ENCODE measurements at regions not wholly inside any gene's neighbourhood (a gene's known extent, or its start where the extent isn't known, plus 50 kb on each side); places are given as distances from the start of the nearest gene placed in this dataset.

DNA sequence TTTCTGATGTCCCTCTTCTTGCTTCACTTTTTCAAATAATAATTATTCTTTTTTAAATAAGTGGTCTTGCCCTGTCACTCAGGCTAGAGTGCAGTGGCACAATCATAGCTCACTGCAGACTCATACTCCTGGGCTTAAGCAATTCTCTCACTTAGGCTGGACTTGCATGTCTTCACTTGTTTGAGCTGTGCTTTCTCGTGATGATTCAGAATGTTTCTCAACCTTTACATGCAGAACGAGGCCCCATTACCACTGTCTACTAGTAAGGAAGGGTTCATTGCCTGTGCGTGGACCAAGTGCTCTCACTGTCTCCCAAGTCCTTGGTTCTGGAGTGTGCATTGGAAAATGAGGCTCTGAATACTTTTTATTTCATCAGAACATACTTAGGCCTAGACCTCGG, 468.6 kb upstream of the COBL start:
- no peak overlapping the region for H3K27ac ChIP-seq (ENCODE audit: low read length)
- no peaks in the 10 kb centered on the region for H3K4me1 ChIP-seq (ENCODE audit: low read length)
- no peaks in the 10 kb centered on the region for H3K36me3 ChIP-seq (ENCODE audit: insufficient read depth, low read length)
- no peaks in the 10 kb centered on the region for H3K79me2 ChIP-seq (ENCODE audit: low read length)
- no peaks in the 10 kb centered on the region for H3K9me2 ChIP-seq (replicated peaks; ENCODE audit: insufficient read depth, low read length)
- H3K4me3 ChIP-seq (ENCODE audit: low read length), result no peak overlapping the region
- DNase-seq, result no peak
- no peaks in the 10 kb centered on the region for H3K27me3 ChIP-seq (ENCODE audit: low read length)
- H3K9me3 ChIP-seq (ENCODE audit: low read length), result peaks cover 13% of the 10 kb centered on the region
- H3K9ac ChIP-seq (ENCODE audit: low read length), result no peak overlapping the region
- no peaks in the 10 kb centered on the region for H4K20me1 ChIP-seq (ENCODE audit: insufficient read depth, low read depth, low read length)
- no peak overlapping the region for H3K4me2 ChIP-seq (ENCODE audit: low read depth, low read length, poor library complexity, severe bottlenecking)
- H2AFZ ChIP-seq (ENCODE audit: low read length), result no peak overlapping the region

DNA sequence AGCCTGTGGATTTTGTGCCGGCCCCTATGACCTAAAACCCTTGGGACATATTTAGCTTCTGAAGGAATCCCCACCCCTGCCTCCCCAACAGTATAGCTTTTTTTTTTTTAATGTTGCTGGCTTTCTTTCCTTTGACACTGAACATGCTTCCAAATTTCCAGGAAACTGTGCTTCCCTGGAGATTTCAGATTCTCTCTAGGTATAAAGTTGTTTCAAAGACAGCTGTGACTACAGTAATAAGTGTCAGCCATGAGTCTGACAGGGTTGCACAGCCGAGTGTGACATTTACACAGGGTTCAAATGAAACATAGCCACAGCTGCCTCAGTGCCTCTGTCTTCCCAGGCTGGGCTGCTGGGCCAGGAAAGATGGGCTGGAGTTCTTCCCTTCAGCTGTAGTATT, 466.6 kb upstream of the COBL start:
- Histone ChIP-seq H3K9me2 (replicated peaks; ENCODE audit: insufficient read depth, low read length) (no peaks in the 10 kb centered on the region), H3K9me3 (ENCODE audit: low read length) (peaks cover 27% of the 10 kb centered on the region), H2AFZ (ENCODE audit: low read length) (no peak overlapping the region), H3K27ac (ENCODE audit: low read length) (no peak overlapping the region), H3K79me2 (ENCODE audit: low read length) (no peaks in the 10 kb centered on the region), H3K9ac (ENCODE audit: low read length) (no peak overlapping the region), H3K27me3 (ENCODE audit: low read length) (no peaks in the 10 kb centered on the region), H3K4me2 (ENCODE audit: low read depth, low read length, poor library complexity, severe bottlenecking) (no peak overlapping the region), H3K36me3 (ENCODE audit: insufficient read depth, low read length) (no peaks in the 10 kb centered on the region), H4K20me1 (ENCODE audit: insufficient read depth, low read depth, low read length) (no peaks in the 10 kb centered on the region), H3K4me1 (ENCODE audit: low read length) (no peaks in the 10 kb centered on the region), H3K4me3 (ENCODE audit: low read length) (no peak overlapping the region)
- DNase-seq, result no peak

DNA sequence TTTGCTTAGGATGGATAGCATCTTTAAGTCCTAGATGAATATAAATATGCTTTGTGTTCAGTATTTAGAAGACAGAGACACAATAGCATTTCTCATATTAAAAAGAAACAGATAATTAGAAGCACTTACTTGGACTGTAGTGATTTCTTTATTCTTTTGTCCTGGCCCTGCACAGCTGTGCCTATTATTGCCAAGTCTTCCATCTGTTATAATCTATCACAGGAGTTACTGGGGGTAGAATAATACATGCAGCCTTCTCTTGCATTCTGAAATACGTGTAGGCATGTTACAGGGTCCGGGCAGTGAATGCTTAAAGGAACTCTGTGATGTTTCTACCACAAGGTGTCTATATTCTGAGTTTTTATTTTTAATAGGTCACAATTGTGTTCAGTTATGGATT, 461.5 kb upstream of the COBL start:
- Histone ChIP-seq H3K4me2 (ENCODE audit: low read depth, low read length, poor library complexity, severe bottlenecking) (no peak overlapping the region), H3K9ac (ENCODE audit: low read length) (no peak overlapping the region), H3K9me2 (replicated peaks; ENCODE audit: insufficient read depth, low read length) (no peaks in the 10 kb centered on the region), H3K27me3 (ENCODE audit: low read length) (no peaks in the 10 kb centered on the region), H3K9me3 (ENCODE audit: low read length) (peaks cover 32% of the 10 kb centered on the region), H3K4me1 (ENCODE audit: low read length) (no peaks in the 10 kb centered on the region), H3K4me3 (ENCODE audit: low read length) (no peak overlapping the region), H4K20me1 (ENCODE audit: insufficient read depth, low read depth, low read length) (no peaks in the 10 kb centered on the region), H3K79me2 (ENCODE audit: low read length) (no peaks in the 10 kb centered on the region), H2AFZ (ENCODE audit: low read length) (no peak overlapping the region), H3K36me3 (ENCODE audit: insufficient read depth, low read length) (no peaks in the 10 kb centered on the region), H3K27ac (ENCODE audit: low read length) (no peak overlapping the region)
- DNase-seq, result no peak

DNA sequence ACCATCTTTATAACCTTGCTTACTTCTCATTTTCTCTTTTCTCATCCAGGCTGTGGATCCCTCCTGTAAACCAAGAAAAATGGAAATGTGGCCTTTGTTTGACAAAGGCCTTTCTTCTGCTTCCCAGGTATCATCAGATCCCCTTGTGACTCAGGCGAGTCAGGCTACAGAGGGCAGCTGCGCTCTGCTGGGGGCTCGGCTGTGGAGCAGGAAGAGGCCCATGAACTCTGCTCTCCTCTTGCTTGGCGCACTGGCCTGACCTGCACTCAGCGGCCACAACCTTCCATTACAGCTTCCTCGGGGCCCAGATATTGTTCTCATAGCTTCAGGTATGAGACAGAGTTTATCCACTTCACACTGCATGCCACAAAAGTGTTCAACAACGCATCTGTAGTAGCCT, 457.6 kb upstream of the COBL start:
- H3K9ac ChIP-seq (ENCODE audit: low read length), result no peak overlapping the region
- H3K9me3 ChIP-seq (ENCODE audit: low read length), result peaks cover 12% of the 10 kb centered on the region
- no peaks in the 10 kb centered on the region for H3K36me3 ChIP-seq (ENCODE audit: insufficient read depth, low read length)
- DNase-seq, result no peak
- H2AFZ ChIP-seq (ENCODE audit: low read length), result no peak overlapping the region
- H3K79me2 ChIP-seq (ENCODE audit: low read length), result no peaks in the 10 kb centered on the region
- no peak overlapping the region for H3K4me3 ChIP-seq (ENCODE audit: low read length)
- no peaks in the 10 kb centered on the region for H3K27me3 ChIP-seq (ENCODE audit: low read length)
- no peak overlapping the region for H3K4me2 ChIP-seq (ENCODE audit: low read depth, low read length, poor library complexity, severe bottlenecking)
- no peak overlapping the region for H3K27ac ChIP-seq (ENCODE audit: low read length)
- no peaks in the 10 kb centered on the region for H3K9me2 ChIP-seq (replicated peaks; ENCODE audit: insufficient read depth, low read length)
- no peaks in the 10 kb centered on the region for H3K4me1 ChIP-seq (ENCODE audit: low read length)
- H4K20me1 ChIP-seq (ENCODE audit: insufficient read depth, low read depth, low read length), result no peaks in the 10 kb centered on the region

DNA sequence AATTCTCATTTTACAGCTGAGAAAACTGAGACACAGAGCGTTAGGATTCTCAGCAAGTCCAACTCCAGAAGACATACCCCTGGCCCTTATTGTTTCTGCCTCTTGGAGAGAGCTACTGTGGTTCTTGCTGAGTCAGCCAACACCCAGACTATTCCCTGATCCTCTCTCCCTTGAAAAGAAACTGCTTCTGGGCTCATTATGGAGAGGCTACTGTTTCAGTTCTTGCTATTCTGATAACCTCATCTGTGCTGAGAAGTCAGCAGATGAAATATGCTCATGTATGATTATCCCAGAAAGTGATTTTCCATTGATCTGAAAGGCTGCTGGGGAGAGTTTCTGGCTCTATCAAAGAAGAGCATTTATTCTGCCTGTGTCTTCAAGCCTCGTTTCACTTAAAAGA, 455.6 kb upstream of the COBL start:
- Histone ChIP-seq H3K79me2 (ENCODE audit: low read length) (no peaks in the 10 kb centered on the region), H3K9me3 (ENCODE audit: low read length) (peaks cover 8% of the 10 kb centered on the region; the same call in 1 of the 2 replicates), H3K9ac (ENCODE audit: low read length) (no peak overlapping the region), H3K4me1 (ENCODE audit: low read length) (no peaks in the 10 kb centered on the region), H4K20me1 (ENCODE audit: insufficient read depth, low read depth, low read length) (no peaks in the 10 kb centered on the region), H3K36me3 (ENCODE audit: insufficient read depth, low read length) (no peaks in the 10 kb centered on the region), H3K4me3 (ENCODE audit: low read length) (no peak overlapping the region), H3K9me2 (replicated peaks; ENCODE audit: insufficient read depth, low read length) (no peaks in the 10 kb centered on the region), H3K4me2 (ENCODE audit: low read depth, low read length, poor library complexity, severe bottlenecking) (no peak overlapping the region), H2AFZ (ENCODE audit: low read length) (no peak overlapping the region), H3K27me3 (ENCODE audit: low read length) (no peaks in the 10 kb centered on the region), H3K27ac (ENCODE audit: low read length) (no peak overlapping the region)
- DNase-seq, result no peak

DNA sequence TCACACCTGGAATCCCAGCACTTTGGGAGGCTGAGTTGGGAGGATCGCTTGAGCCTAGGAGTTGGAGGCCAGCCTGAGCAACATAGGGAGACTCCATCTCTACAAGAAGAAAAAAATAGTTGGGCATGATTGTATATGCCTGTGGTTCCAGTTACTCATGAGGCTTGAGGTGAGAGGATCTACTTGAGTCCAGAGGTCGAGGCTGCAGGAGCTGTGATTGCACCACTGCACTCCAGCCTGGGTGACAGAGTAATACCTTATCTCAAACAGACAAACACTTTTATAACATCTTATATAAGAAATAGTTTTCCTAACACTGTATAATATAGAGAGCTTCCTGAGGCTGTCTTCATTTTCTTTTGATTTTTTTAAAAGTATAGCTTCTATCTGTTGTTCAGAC, 448.4 kb upstream of the COBL start:
- Histone ChIP-seq H3K9me2 (replicated peaks; ENCODE audit: insufficient read depth, low read length) (no peaks in the 10 kb centered on the region), H3K4me1 (ENCODE audit: low read length) (no peaks in the 10 kb centered on the region), H3K4me2 (ENCODE audit: low read depth, low read length, poor library complexity, severe bottlenecking) (no peak overlapping the region), H3K9ac (ENCODE audit: low read length) (no peak overlapping the region), H3K27me3 (ENCODE audit: low read length) (no peaks in the 10 kb centered on the region), H4K20me1 (ENCODE audit: insufficient read depth, low read depth, low read length) (no peaks in the 10 kb centered on the region), H3K79me2 (ENCODE audit: low read length) (no peaks in the 10 kb centered on the region), H2AFZ (ENCODE audit: low read length) (no peak overlapping the region), H3K36me3 (ENCODE audit: insufficient read depth, low read length) (no peaks in the 10 kb centered on the region), H3K27ac (ENCODE audit: low read length) (no peak overlapping the region), H3K4me3 (ENCODE audit: low read length) (no peak overlapping the region), H3K9me3 (ENCODE audit: low read length) (peaks cover 23% of the 10 kb centered on the region)
- no peak for DNase-seq

DNA sequence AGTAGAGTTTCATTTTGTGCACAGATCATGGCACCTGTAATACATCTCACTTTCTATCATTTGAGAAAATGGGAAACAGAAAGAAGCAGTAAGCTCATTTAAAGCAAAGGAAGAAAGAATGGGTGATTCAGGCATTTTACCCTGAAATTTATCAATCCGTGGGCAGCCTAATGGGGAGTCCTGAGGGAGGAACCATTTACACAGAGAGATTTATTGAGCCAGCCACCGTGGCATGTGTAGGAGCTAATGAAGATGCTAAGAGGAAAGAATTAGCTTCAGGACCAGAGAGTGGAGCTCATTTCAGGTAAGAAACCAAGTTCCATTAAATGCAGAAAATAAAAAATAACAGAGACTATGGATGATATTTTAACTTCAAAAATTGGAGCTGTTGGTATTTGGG, 443.4 kb upstream of the COBL start:
- no peaks in the 10 kb centered on the region for H3K9me2 ChIP-seq (replicated peaks; ENCODE audit: insufficient read depth, low read length)
- no peak overlapping the region for H2AFZ ChIP-seq (ENCODE audit: low read length)
- peaks cover 28% of the 10 kb centered on the region for H3K9me3 ChIP-seq (ENCODE audit: low read length)
- H3K4me3 ChIP-seq (ENCODE audit: low read length), result no peak overlapping the region
- no peaks in the 10 kb centered on the region for H3K4me1 ChIP-seq (ENCODE audit: low read length)
- no peaks in the 10 kb centered on the region for H3K27me3 ChIP-seq (ENCODE audit: low read length)
- H3K9ac ChIP-seq (ENCODE audit: low read length), result no peak overlapping the region
- H3K79me2 ChIP-seq (ENCODE audit: low read length), result no peaks in the 10 kb centered on the region
- no peak for DNase-seq
- H3K27ac ChIP-seq (ENCODE audit: low read length), result no peak overlapping the region
- H3K36me3 ChIP-seq (ENCODE audit: insufficient read depth, low read length), result no peaks in the 10 kb centered on the region
- H4K20me1 ChIP-seq (ENCODE audit: insufficient read depth, low read depth, low read length), result no peaks in the 10 kb centered on the region
- H3K4me2 ChIP-seq (ENCODE audit: low read depth, low read length, poor library complexity, severe bottlenecking), result no peak overlapping the region

DNA sequence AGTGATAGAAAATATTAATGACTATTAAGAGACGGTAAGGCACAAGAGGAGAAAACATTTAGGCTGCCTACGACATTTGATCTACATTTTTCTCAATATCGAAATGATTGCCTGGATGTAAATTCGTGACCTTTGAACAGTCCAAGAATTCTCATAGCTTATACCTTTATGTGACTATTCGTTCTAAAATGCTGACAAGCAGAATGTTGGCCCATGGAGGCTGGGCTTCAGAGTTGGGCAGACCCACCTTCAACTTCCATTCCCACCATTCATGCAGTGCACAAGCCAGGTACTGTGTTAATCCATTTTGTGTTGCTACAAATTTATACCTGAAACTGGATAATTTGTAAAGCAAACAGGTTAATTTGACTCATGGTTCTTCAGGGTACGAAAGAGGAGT, 441.4 kb upstream of the COBL start:
- Histone ChIP-seq H4K20me1 (ENCODE audit: insufficient read depth, low read depth, low read length) (no peaks in the 10 kb centered on the region), H3K36me3 (ENCODE audit: insufficient read depth, low read length) (no peaks in the 10 kb centered on the region), H3K27me3 (ENCODE audit: low read length) (no peaks in the 10 kb centered on the region), H2AFZ (ENCODE audit: low read length) (no peak overlapping the region), H3K9me3 (ENCODE audit: low read length) (peaks cover 27% of the 10 kb centered on the region), H3K4me3 (ENCODE audit: low read length) (no peak overlapping the region), H3K9ac (ENCODE audit: low read length) (no peak overlapping the region), H3K4me1 (ENCODE audit: low read length) (no peaks in the 10 kb centered on the region), H3K4me2 (ENCODE audit: low read depth, low read length, poor library complexity, severe bottlenecking) (no peak overlapping the region), H3K27ac (ENCODE audit: low read length) (no peak overlapping the region), H3K9me2 (replicated peaks; ENCODE audit: insufficient read depth, low read length) (no peaks in the 10 kb centered on the region), H3K79me2 (ENCODE audit: low read length) (no peaks in the 10 kb centered on the region)
- no peak for DNase-seq

DNA sequence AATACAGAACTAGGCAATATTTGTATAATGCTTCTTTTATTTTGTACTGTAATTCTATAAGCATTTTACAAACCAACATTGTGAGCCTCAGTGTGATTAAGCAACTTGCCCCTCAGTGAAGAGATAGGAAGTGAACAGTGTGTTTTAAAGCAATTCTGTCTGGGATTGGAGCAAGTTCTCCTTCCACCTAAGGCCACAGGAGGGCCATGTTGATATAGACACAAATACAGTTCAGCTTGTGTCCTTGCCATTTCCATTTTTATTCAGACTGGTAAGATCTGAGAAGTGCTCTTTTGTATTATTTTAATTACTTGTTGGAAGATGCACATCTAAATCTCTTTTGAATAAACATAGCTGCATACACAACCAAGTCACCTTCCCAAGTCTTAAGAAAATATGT, 416.3 kb upstream of the COBL start:
- Histone ChIP-seq H3K4me2 (ENCODE audit: low read depth, low read length, poor library complexity, severe bottlenecking) (no peak overlapping the region), H3K27ac (ENCODE audit: low read length) (no peak overlapping the region), H3K79me2 (ENCODE audit: low read length) (no peaks in the 10 kb centered on the region), H3K9me2 (replicated peaks; ENCODE audit: insufficient read depth, low read length) (no peaks in the 10 kb centered on the region), H3K27me3 (ENCODE audit: low read length) (no peaks in the 10 kb centered on the region), H3K4me3 (ENCODE audit: low read length) (no peak overlapping the region), H2AFZ (ENCODE audit: low read length) (no peak overlapping the region), H3K36me3 (ENCODE audit: insufficient read depth, low read length) (no peaks in the 10 kb centered on the region), H3K9me3 (ENCODE audit: low read length) (peaks cover 27% of the 10 kb centered on the region), H3K9ac (ENCODE audit: low read length) (no peak overlapping the region), H3K4me1 (ENCODE audit: low read length) (no peaks in the 10 kb centered on the region), H4K20me1 (ENCODE audit: insufficient read depth, low read depth, low read length) (no peaks in the 10 kb centered on the region)
- DNase-seq, result no peak

All from Karpas-422 (cell line).